Gastroesophageal sphincter (tissue), 4 donors: ENCODE measurements at regions not wholly inside any gene's neighbourhood (a gene's known extent, or its start where the extent isn't known, plus 50 kb on each side); places are given as distances from the start of the nearest gene placed in this dataset.

ENCODE experiments used
- ATAC-seq: fragments of 150-250 bp; one replicate; pipeline ENCODE4 v1.9.1; 2016; ENCODE audit warnings: mild to moderate bottlenecking, moderate library complexity
- H3K27ac ChIP-seq, 4 donors: fragments of 200-600 bp; sonication (generic) in 3 of 4; 1 replicate in 3 of 4; 2 replicates in 1 of 4; pipeline ENCODE4 v1.5.1; 2016 to 2019
- H3K27me3 ChIP-seq: fragments of 200-600 bp; sonication (generic); one replicate; pipeline ENCODE4 v1.5.1; 2019
- H3K36me3 ChIP-seq, 2 donors: fragments of 200-600 bp; sonication (generic); one replicate each; pipeline ENCODE4 v1.5.1; 2019; ENCODE audit warnings: control low read depth in 1 of 2
- H3K4me1 ChIP-seq, 3 donors: fragments of 200-600 bp; sonication (generic); 1 replicate in 2 of 3; 2 replicates in 1 of 3; pipeline ENCODE4 v1.5.1; 2016 to 2019; ENCODE audit warnings: control low read depth in 2 of 3
- H3K4me3 ChIP-seq, 2 donors: fragments of 200-600 bp; sonication (generic); one replicate each; pipeline ENCODE4 v1.5.1; 2019; ENCODE audit warnings: mild to moderate bottlenecking in 1 of 2, moderate library complexity in 1 of 2
- H3K9me3 ChIP-seq, 3 donors: fragments of 200-600 bp; sonication (generic); one replicate each; pipeline ENCODE4 v1.5.1; 2017 to 2019; ENCODE audit warnings: control low read depth in 2 of 3
- EP300 ChIP-seq: sonication (generic); formaldehyde crosslinking; IDR thresholded peaks from one replicate; pipeline ENCODE4 v1.6.1; 2017; ENCODE audit warnings: antibody characterized with exemption, mild to moderate bottlenecking
- POLR2A ChIP-seq, 2 donors: fragments of 450-650 bp; IDR thresholded peaks; one replicate each; pipeline ENCODE4 v1.6.1; 2017; ENCODE audit warnings: antibody characterized with exemption in 2 of 2, mild to moderate bottlenecking in 2 of 2, moderate library complexity in 1 of 2
- POLR2AphosphoS5 ChIP-seq: sonication (generic); formaldehyde crosslinking; IDR thresholded peaks from one replicate; pipeline ENCODE4 v1.6.1; 2017; ENCODE audit warnings: antibody characterized with exemption
- WGBS, 2 donors: methylation state at CpG; one replicate each; pipeline ENCODE4 v1.1.5; 2018; ENCODE audit warnings: low coverage in 1 of 2; 5-methylcytosine and 5-hydroxymethylcytosine counted together
- TF ChIP-seq, protein P1 (sequence below), 4 experiments: fragments of 200-600 bp in 2 of 4; fragments of 450-650 bp in 2 of 4; sonication (generic) in 1 of 4; IDR thresholded peaks; one replicate each; pipeline ENCODE4 v1.5.1; 2017 to 2019; ENCODE audit warnings: antibody characterized with exemption in 4 of 4, mild to moderate bottlenecking in 2 of 4, moderate library complexity in 2 of 4

GRCh38 chr6:166004471-166004870 lies 163.2 kb downstream of the TBXT start:
- peak overlapping the region in 1 of 4 donors; percentile 90 for H3K27ac ChIP-seq
- TF ChIP-seq, protein P1, sequence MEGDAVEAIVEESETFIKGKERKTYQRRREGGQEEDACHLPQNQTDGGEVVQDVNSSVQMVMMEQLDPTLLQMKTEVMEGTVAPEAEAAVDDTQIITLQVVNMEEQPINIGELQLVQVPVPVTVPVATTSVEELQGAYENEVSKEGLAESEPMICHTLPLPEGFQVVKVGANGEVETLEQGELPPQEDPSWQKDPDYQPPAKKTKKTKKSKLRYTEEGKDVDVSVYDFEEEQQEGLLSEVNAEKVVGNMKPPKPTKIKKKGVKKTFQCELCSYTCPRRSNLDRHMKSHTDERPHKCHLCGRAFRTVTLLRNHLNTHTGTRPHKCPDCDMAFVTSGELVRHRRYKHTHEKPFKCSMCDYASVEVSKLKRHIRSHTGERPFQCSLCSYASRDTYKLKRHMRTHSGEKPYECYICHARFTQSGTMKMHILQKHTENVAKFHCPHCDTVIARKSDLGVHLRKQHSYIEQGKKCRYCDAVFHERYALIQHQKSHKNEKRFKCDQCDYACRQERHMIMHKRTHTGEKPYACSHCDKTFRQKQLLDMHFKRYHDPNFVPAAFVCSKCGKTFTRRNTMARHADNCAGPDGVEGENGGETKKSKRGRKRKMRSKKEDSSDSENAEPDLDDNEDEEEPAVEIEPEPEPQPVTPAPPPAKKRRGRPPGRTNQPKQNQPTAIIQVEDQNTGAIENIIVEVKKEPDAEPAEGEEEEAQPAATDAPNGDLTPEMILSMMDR (IDR thresholded peaks at IDR 0.05): no peak
- no peak for TF ChIP-seq POLR2A (IDR thresholded peaks at IDR 0.05)
- TF ChIP-seq POLR2AphosphoS5: no peak
- TF ChIP-seq EP300: no peak
- no peaks in the 10 kb centered on the region for H3K9me3 ChIP-seq
- peaks cover 0 to 44% (median 13%) of the 10 kb centered on the region in 3 donors for H3K4me1 ChIP-seq
- H3K36me3 ChIP-seq: no peaks in the 10 kb centered on the region
- no peak overlapping the region for H3K4me3 ChIP-seq
- H3K27me3 ChIP-seq: peaks cover 40% of the 10 kb centered on the region
- WGBS, 2 donors: 96 to 100% methylated on average over 1 to 7 of the region's 9 CpGs
- no peak for ATAC-seq

DNA sequence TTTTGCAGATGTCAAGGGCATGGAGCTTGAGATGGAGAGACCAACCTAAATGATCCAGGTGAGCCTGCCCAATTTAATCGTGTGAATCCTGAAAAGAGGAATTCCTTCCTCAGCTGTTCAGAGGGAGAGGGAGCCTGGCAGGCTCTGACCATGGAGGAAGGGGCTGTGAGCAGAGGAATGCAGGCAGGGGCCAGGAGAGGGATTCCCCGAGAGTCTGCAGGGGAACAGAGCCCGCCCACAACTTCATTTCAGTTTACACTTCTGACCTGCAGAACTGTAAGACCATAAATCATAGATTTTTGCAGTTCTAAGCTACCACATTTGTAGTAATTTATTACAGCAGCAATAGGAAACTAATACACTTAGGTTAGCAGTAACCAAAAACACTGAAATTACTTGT lies 164.1 kb downstream of the TBXT start:
- H3K4me3 ChIP-seq: no peak overlapping the region
- H3K9me3 ChIP-seq: no peaks in the 10 kb centered on the region
- ATAC-seq: no peak
- WGBS, 2 donors: 21 to 45% methylated on average over 3 of the region's 3 CpGs
- H3K4me1 ChIP-seq: peaks cover 0 to 35% (median 13%) of the 10 kb centered on the region in 3 donors
- peak overlapping the region in 1 of 4 donors; percentile 23 for H3K27ac ChIP-seq
- no peaks in the 10 kb centered on the region for H3K36me3 ChIP-seq
- TF ChIP-seq EP300 (no peak), POLR2AphosphoS5 (no peak), POLR2A (IDR thresholded peaks at IDR 0.05) (no peak)
- TF ChIP-seq, protein P1 (IDR thresholded peaks at IDR 0.05): no peak
- H3K27me3 ChIP-seq: peaks cover 31% of the 10 kb centered on the region

GRCh38 chr6:166001359-166001758 lies 166.3 kb downstream of the TBXT start:
- H3K4me1 ChIP-seq: peaks cover 0 to 13% (median 6%) of the 10 kb centered on the region in 3 donors
- no peaks in the 10 kb centered on the region for H3K9me3 ChIP-seq
- no peaks in the 10 kb centered on the region for H3K36me3 ChIP-seq
- WGBS, 2 donors: 81 to 85% methylated on average over 7 to 9 of the region's 9 CpGs
- no peak overlapping the region for H3K27ac ChIP-seq
- no peak for TF ChIP-seq POLR2AphosphoS5
- TF ChIP-seq EP300: no peak
- TF ChIP-seq, protein P1 (IDR thresholded peaks at IDR 0.05): no peak
- no peak for TF ChIP-seq POLR2A (IDR thresholded peaks at IDR 0.05)
- H3K4me3 ChIP-seq: no peak overlapping the region
- no peak for ATAC-seq
- H3K27me3 ChIP-seq: peaks cover 8% of the 10 kb centered on the region

DNA sequence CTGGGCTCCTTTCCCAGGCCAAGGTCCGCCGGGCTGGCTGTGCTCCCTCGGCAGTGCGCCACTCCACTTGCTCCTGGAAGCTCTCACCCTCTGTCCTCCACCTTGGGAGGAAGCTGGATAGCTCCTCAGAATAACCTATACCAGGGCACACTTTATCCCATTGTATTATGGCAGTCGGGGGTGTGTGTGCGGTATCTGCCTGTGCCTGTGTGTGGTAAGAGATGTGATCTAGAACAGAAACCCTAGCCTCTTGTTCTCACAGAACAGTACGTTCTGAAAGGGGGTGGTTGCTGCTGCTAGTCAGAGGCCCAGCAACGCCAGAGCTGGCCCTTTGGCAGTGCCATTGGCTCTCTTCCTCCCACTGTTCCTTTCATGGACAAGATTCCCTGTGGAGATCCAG lies 168.4 kb downstream of the TBXT start:
- Histone ChIP-seq H3K27ac (no peak overlapping the region), H3K4me1 (no peaks in the 10 kb centered on the region), H3K4me3 (no peak overlapping the region), H3K27me3 (no peaks in the 10 kb centered on the region), H3K36me3 (no peaks in the 10 kb centered on the region), H3K9me3 (no peaks in the 10 kb centered on the region)
- TF ChIP-seq POLR2AphosphoS5 (no peak), EP300 (no peak), POLR2A (IDR thresholded peaks at IDR 0.05) (no peak)
- TF ChIP-seq, protein P1 (IDR thresholded peaks at IDR 0.05): no peak
- WGBS, 2 donors: 80 to 86% methylated on average over 2 to 4 of the region's 8 CpGs
- no peak for ATAC-seq

DNA sequence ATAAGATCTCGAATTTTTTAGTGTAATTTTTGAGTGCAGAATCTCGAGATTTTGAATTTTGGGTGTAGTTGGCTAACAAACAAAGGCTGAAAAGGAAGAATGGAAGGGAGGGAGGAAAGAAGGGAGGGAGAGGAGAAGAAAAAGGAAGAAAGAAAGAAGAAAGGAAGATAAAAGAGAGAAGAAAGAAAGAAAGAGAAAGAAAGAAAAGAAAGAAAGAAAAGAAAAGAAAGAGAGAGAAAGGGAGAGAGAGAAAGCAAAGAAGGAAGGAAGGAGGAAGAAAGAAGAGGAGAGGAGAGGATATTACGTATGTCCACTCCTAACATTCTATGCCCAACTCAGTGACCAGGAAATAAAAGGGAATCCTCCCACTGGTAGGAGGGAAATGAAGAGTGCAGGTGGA lies 169.6 kb downstream of the TBXT start:
- Histone ChIP-seq H3K4me1 (no peaks in the 10 kb centered on the region), H3K27me3 (no peaks in the 10 kb centered on the region), H3K9me3 (no peaks in the 10 kb centered on the region), H3K27ac (no peak overlapping the region), H3K4me3 (no peak overlapping the region), H3K36me3 (no peaks in the 10 kb centered on the region)
- TF ChIP-seq, protein P1 (IDR thresholded peaks at IDR 0.05): no peak
- TF ChIP-seq POLR2A (IDR thresholded peaks at IDR 0.05) (no peak), POLR2AphosphoS5 (no peak), EP300 (no peak)
- 67 to 74% methylated on average over 3 of the region's 3 CpGs for WGBS, 2 donors
- no peak for ATAC-seq
